A549 (cell line): ENCODE measurements at regions not wholly inside any gene's neighbourhood (a gene's known extent, or its start where the extent isn't known, plus 50 kb on each side); places are given as distances from the start of the nearest gene placed in this dataset.

ENCODE experiments used
- ATAC-seq, 2 experiments: fragments of 200-7000 bp in 1 of 2; fragments of >200 bp in 1 of 2; cut with Nextera tagmentation in 1 of 2; cut with Tn5 transposase in 1 of 2; 3 replicates each; pipeline versions ENCODE4 v1.8.0 to v1.9.1; 2018 to 2020; ENCODE audit warnings: mild to moderate bottlenecking in 1 of 2, moderate library complexity in 1 of 2
- CTCF ChIA-PET: fragments of 300-600 bp; sonication (Branson Sonifier 250); formaldehyde crosslinking; extraction: SDS; loops from one replicate; lab custom pipeline; 2021; ENCODE audit warnings: antibody characterized with exemption, inconsistent platforms; lab: Yijun Ruan, JAX
- POLR2A ChIA-PET: fragments of 350-600 bp; formaldehyde crosslinking; extraction: SDS; loops from one replicate; lab custom pipeline; 2021; ENCODE audit warnings: antibody characterized with exemption, inconsistent platforms; lab: Yijun Ruan, JAX
- DNase-seq, 2 experiments: peaks; one replicate each; pipeline versions ENCODE4 v3.0.0 to v3.0.0-alpha.2; 2011 to 2016; ENCODE audit warnings: low read depth in 1 of 2, low spot score in 1 of 2
- FAIRE-seq: peaks from 2 replicates; lab custom pipeline; 2011; peaks lifted over from hg19 to GRCh38; lab: Jason Lieb, UNC
- H3K27ac ChIP-seq, 2 experiments: fragments of >200 bp; sonication (Bioruptor Twin); formaldehyde crosslinking; 3 replicates each; pipeline ENCODE4 v1.5.1; 2016 to 2017
- H3K4me1 ChIP-seq: fragments of >200 bp; sonication (Bioruptor Twin); formaldehyde crosslinking; 3 replicates; pipeline ENCODE4 v1.6.1; 2016
- H3K4me2 ChIP-seq: fragments of >200 bp; sonication (Bioruptor Twin); formaldehyde crosslinking; 3 replicates; pipeline ENCODE4 v1.6.1; 2016
- H3K4me3 ChIP-seq: fragments of >200 bp; sonication (Bioruptor Twin); formaldehyde crosslinking; 3 replicates; pipeline ENCODE4 v1.5.1; 2016
- H3K9me3 ChIP-seq: fragments of >200 bp; sonication (Bioruptor Twin); formaldehyde crosslinking; 3 replicates; pipeline ENCODE4 v1.6.1; 2016
- CBX2 ChIP-seq: fragments of 200-600 bp; sonication (generic); IDR thresholded peaks from 2 replicates; pipeline ENCODE4 v1.6.1; 2016; ENCODE audit warnings: low read depth, mild to moderate bottlenecking, borderline replicate concordance
- CBX8 ChIP-seq: fragments of 200-600 bp; sonication (generic); IDR thresholded peaks from 2 replicates; pipeline ENCODE4 v1.6.1; 2016
- CHD2 ChIP-seq: fragments of 150-350 bp; IDR thresholded peaks from 2 replicates; pipeline ENCODE4 v1.6.1; 2014; ENCODE audit warnings: low read length; ENCODE audit not compliant: partially characterized antibody
- CHD4 ChIP-seq: fragments of 200-600 bp; sonication (generic); IDR thresholded peaks from 2 replicates; pipeline ENCODE4 v1.6.1; 2016; ENCODE audit warnings: antibody characterized with exemption, mild to moderate bottlenecking, borderline replicate concordance
- CTCF ChIP-seq: fragments of >200 bp; sonication (Bioruptor Twin); formaldehyde crosslinking; IDR thresholded peaks from 3 replicates; pipeline ENCODE4 v1.5.1; 2016
- E2F6 ChIP-seq: IDR thresholded peaks from 2 replicates; pipeline ENCODE4 v1.6.1; 2012; ENCODE audit warnings: low read depth, borderline replicate concordance
- EHF ChIP-seq: fragments of 250-450 bp; sonication (Bioruptor Pico); IDR thresholded peaks from 2 replicates; pipeline ENCODE4 v1.5.0; 2020; ENCODE audit warnings: mild to moderate bottlenecking
- ELK1 ChIP-seq: fragments of 150-350 bp; IDR thresholded peaks from 2 replicates; pipeline ENCODE4 v1.6.1; 2014; ENCODE audit warnings: low read depth, mild to moderate bottlenecking, low read length
- FOSB ChIP-seq: fragments of 250-450 bp; sonication (Bioruptor Pico); IDR thresholded peaks from 2 replicates; pipeline ENCODE4 v1.5.0; 2020; ENCODE audit warnings: mild to moderate bottlenecking, moderate library complexity
- HES2 ChIP-seq: fragments of >200 bp; sonication (Bioruptor Twin); formaldehyde crosslinking; IDR thresholded peaks from 2 replicates; pipeline ENCODE4 v1.6.1; 2016
- HEYL ChIP-seq: fragments of 250-450 bp; sonication (Bioruptor Pico); IDR thresholded peaks from 2 replicates; pipeline ENCODE4 v1.8.0; 2021; ENCODE audit warnings: mild to moderate bottlenecking, moderate library complexity
- HOXB5 ChIP-seq: fragments of 250-450 bp; sonication (Bioruptor Pico); IDR thresholded peaks from 2 replicates; pipeline ENCODE4 v1.5.0; 2020; ENCODE audit warnings: mild to moderate bottlenecking, moderate library complexity
- JUN ChIP-seq, 2 experiments: fragments of >200 bp; sonication (Bioruptor Twin); formaldehyde crosslinking; IDR thresholded peaks; 2 replicates in 1 of 2; 3 replicates in 1 of 2; pipeline ENCODE4 v1.6.1; 2016 to 2017
- JUNB ChIP-seq: fragments of >200 bp; sonication (Bioruptor Twin); formaldehyde crosslinking; IDR thresholded peaks from 2 replicates; pipeline ENCODE4 v1.6.1; 2016
- KDM1A ChIP-seq: fragments of 200-600 bp; sonication (generic); IDR thresholded peaks from 2 replicates; pipeline ENCODE4 v1.6.1; 2016; ENCODE audit warnings: low read depth, mild to moderate bottlenecking
- KDM5A ChIP-seq: fragments of 200-600 bp; sonication (generic); IDR thresholded peaks from 2 replicates; pipeline ENCODE4 v1.6.1; 2016; ENCODE audit warnings: antibody characterized with exemption, mild to moderate bottlenecking
- MAFK ChIP-seq: fragments of 450-650 bp; IDR thresholded peaks from 2 replicates; pipeline ENCODE4 v1.6.1; 2014; ENCODE audit not compliant: partially characterized antibody
- MAZ ChIP-seq: fragments of 150-350 bp; IDR thresholded peaks from 2 replicates; pipeline ENCODE4 v1.6.1; 2014; ENCODE audit warnings: antibody characterized with exemption, low read depth, low read length, borderline replicate concordance
- MYC ChIP-seq: IDR thresholded peaks from 2 replicates; pipeline ENCODE4 v1.6.1; 2012; ENCODE audit warnings: mild to moderate bottlenecking, inconsistent platforms, low read length, improper control_type of control experiment, borderline replicate concordance
- NFE2L2 ChIP-seq: fragments of 150-350 bp; conservative IDR thresholded peaks from 2 replicates; pipeline ENCODE4 v1.6.1; 2014; ENCODE audit warnings: low read length
- NPAS2 ChIP-seq: fragments of 250-450 bp; sonication (Bioruptor Pico); IDR thresholded peaks from 2 replicates; pipeline ENCODE4 v1.8.0; 2022; ENCODE audit warnings: mild to moderate bottlenecking, moderate library complexity, borderline replicate concordance
- NR3C1 ChIP-seq: fragments of >200 bp; sonication (Bioruptor Twin); formaldehyde crosslinking; IDR thresholded peaks from 3 replicates; pipeline ENCODE4 v1.6.1; 2017
- RAD21 ChIP-seq, 2 experiments: fragments of >200 bp in 1 of 2; sonication (Bioruptor Twin) in 1 of 2; formaldehyde crosslinking in 1 of 2; IDR thresholded peaks in 1 of 2; conservative IDR thresholded peaks in 1 of 2; 2 replicates in 1 of 2; 3 replicates in 1 of 2; pipeline ENCODE4 v1.6.1; 2012 to 2018; ENCODE audit warnings: inconsistent platforms in 1 of 2
- RARB ChIP-seq: fragments of 250-450 bp; sonication (Bioruptor Pico); IDR thresholded peaks from 2 replicates; pipeline ENCODE4 v1.8.0; 2021; ENCODE audit warnings: mild to moderate bottlenecking, moderate library complexity
- RCOR1 ChIP-seq: fragments of 150-350 bp; IDR thresholded peaks from 2 replicates; pipeline ENCODE4 v1.6.1; 2014; ENCODE audit warnings: antibody characterized with exemption, low read length, low read depth
- REST ChIP-seq: fragments of 200-600 bp; sonication (generic); IDR thresholded peaks from 2 replicates; pipeline ENCODE4 v1.6.1; 2016; ENCODE audit warnings: antibody characterized with exemption, mild to moderate bottlenecking, moderate library complexity
- SMC3 ChIP-seq: fragments of >200 bp; sonication (Bioruptor Twin); formaldehyde crosslinking; IDR thresholded peaks from 3 replicates; pipeline ENCODE4 v1.6.1; 2018; ENCODE audit warnings: inconsistent platforms
- USF2 ChIP-seq: fragments of 450-650 bp; IDR thresholded peaks from 2 replicates; pipeline ENCODE4 v1.6.1; 2014; ENCODE audit warnings: antibody characterized with exemption
- WGBS: methylation state at CpG from one replicate; pipeline ENCODE4 v1.1.6; 2017; ENCODE audit errors: missing lambda C conversion rate; 5-methylcytosine and 5-hydroxymethylcytosine counted together

GRCh38 chr1:157269656-157270375 is 131.6 kb upstream of the ETV3 start:
- ATAC-seq: no peak
- POLR2A ChIA-PET: no interaction called here
- H3K4me2 ChIP-seq: no peak overlapping the region
- no peak for DNase-seq
- no peak overlapping the region for H3K4me3 ChIP-seq
- 23% methylated on average over 4 of the region's 6 CpGs for WGBS
- CTCF ChIA-PET: no interaction called here
- H3K9me3 ChIP-seq: no peaks in the 10 kb centered on the region
- TF ChIP-seq SMC3 (no peak), RAD21 (conservative IDR thresholded peaks at IDR 0.05 in 1 of 2, IDR thresholded peaks at IDR 0.05 in 1 of 2) (no peak), CBX8 (no peak), USF2 (no peak), CHD2 (no peak), ELK1 (no peak), HEYL (CRISPR knock-in tag) (no peak), EHF (CRISPR knock-in tag) (no peak), FOSB (CRISPR knock-in tag) (no peak), HOXB5 (no peak), NR3C1 (no peak), NPAS2 (no peak), E2F6 (no peak), NFE2L2 (no peak), KDM5A (no peak), JUNB (no peak)
- TF ChIP-seq, all 56 proteins: peak for 0
- no peak for FAIRE-seq
- Histone ChIP-seq H3K4me1 (0 out of 3 replicates have a peak, but pooled peaks cover 4% of the 10 kb centered on the region), H3K27ac (no peak overlapping the region)

GRCh38 chr1:157262891-157263290 is 124.7 kb upstream of the ETV3 start:
- ChIA-PET POLR2A (no interaction called here), CTCF (no interaction called here)
- no peak for DNase-seq
- ATAC-seq: no peak
- H3K4me1 ChIP-seq: no peaks in the 10 kb centered on the region
- no peak for FAIRE-seq
- no peaks in the 10 kb centered on the region for H3K9me3 ChIP-seq
- H3K27ac ChIP-seq: no peak overlapping the region
- H3K4me2 ChIP-seq: no peak overlapping the region
- H3K4me3 ChIP-seq: no peak overlapping the region
- TF ChIP-seq CHD4 (no peak), ELK1 (no peak), RARB (CRISPR knock-in tag) (no peak), KDM1A (no peak), RCOR1 (no peak), NFE2L2 (no peak), HES2 (no peak), JUNB (no peak), REST (no peak), MYC (no peak), MAFK (no peak), CBX2 (no peak), FOSB (CRISPR knock-in tag) (no peak), CTCF (no peak), MAZ (no peak), JUN (IDR thresholded peaks at IDR 0.05) (no peak)
